NCI-H2107 treated with DMSO at 0.1 percent for 48 hours (cell line): ENCODE measurements at regions not wholly inside any gene's neighbourhood (a gene's known extent, or its start where the extent isn't known, plus 50 kb on each side); places are given as distances from the start of the nearest gene placed in this dataset.

Experiments
- DNase-seq: peaks from one replicate; lab custom pipeline; 2025; ENCODE audit not compliant: unreplicated experiment; lab: John Stamatoyannopoulos, UW

- no peak for DNase-seq
These were observed 273.7 kb upstream of the KIRREL3 start for GRCh38 chr11:127274328-127274676.

GRCh38 chr11:127273593-127274327, 273.2 kb upstream of the KIRREL3 start:
- DNase-seq = no peak

GRCh38 chr11:127270851-127271250, 270.3 kb upstream of the KIRREL3 start:
- no peak for DNase-seq

GRCh38 chr11:127269911-127270310, 269.3 kb upstream of the KIRREL3 start:
- DNase-seq = no peak

GRCh38 chr11:127268932-127269331, 268.4 kb upstream of the KIRREL3 start:
- DNase-seq = no peak

GRCh38 chr11:127268521-127268920, 268.0 kb upstream of the KIRREL3 start:
- no peak for DNase-seq

- DNase-seq = no peak
These were observed 258.5 kb upstream of the KIRREL3 start for GRCh38 chr11:127259102-127259501.

GRCh38 chr11:127255209-127255608, 254.6 kb upstream of the KIRREL3 start:
- no peak for DNase-seq

- no peak for DNase-seq
These were observed 251.8 kb upstream of the KIRREL3 start for GRCh38 chr11:127252321-127252720.

GRCh38 chr11:127249576-127249975, 249.0 kb upstream of the KIRREL3 start:
- no peak for DNase-seq

- DNase-seq = no peak
These were observed 247.9 kb upstream of the KIRREL3 start for GRCh38 chr11:127248476-127248875.

GRCh38 chr11:127247261-127247851, 246.8 kb upstream of the KIRREL3 start:
- DNase-seq = peak; percentile 46

- DNase-seq = no peak
These were observed 242.1 kb upstream of the KIRREL3 start for GRCh38 chr11:127242676-127243075.

- no peak for DNase-seq
These were observed 237.8 kb upstream of the KIRREL3 start for GRCh38 chr11:127238321-127238720.

- no peak for DNase-seq
These were observed 236.2 kb upstream of the KIRREL3 start for GRCh38 chr11:127236776-127237175.

GRCh38 chr11:127233998-127234397, 233.4 kb upstream of the KIRREL3 start:
- DNase-seq = no peak

- DNase-seq = no peak
These were observed 229.8 kb upstream of the KIRREL3 start for GRCh38 chr11:127230392-127230791.

- DNase-seq = no peak
These were observed 226.4 kb upstream of the KIRREL3 start for GRCh38 chr11:127226949-127227348.

- no peak for DNase-seq
These were observed 225.8 kb upstream of the KIRREL3 start for GRCh38 chr11:127226380-127226779.

GRCh38 chr11:127225619-127226018, 225.0 kb upstream of the KIRREL3 start:
- no peak for DNase-seq

GRCh38 chr11:127224276-127224675, 223.7 kb upstream of the KIRREL3 start:
- no peak for DNase-seq

- no peak for DNase-seq
These were observed 223.1 kb upstream of the KIRREL3 start for GRCh38 chr11:127223633-127224032.

GRCh38 chr11:127223026-127223425, 222.5 kb upstream of the KIRREL3 start:
- DNase-seq = no peak
